NCI-H446 (cell line): ENCODE measurements at regions not wholly inside any gene's neighbourhood (a gene's known extent, or its start where the extent isn't known, plus 50 kb on each side); places are given as distances from the start of the nearest gene placed in this dataset.
"Not testable (repeated sequence)": the region's sequence is repeated elsewhere in the genome, so short reads cannot be mapped to it uniquely, and the experiment has no call there.

Experiments used
- DNase-seq, 2 experiments: peaks; one replicate each; lab custom pipeline; 2025; lab: John Stamatoyannopoulos, UW

GRCh38 chr17:70447588-70447987, 278.3 kb downstream of the KCNJ2 start:
- DNase-seq, result peak in 1 of 2 experiments; percentile 8

- not testable (repeated sequence) for DNase-seq
Measured at GRCh38 chr17:70453075-70453474, 283.7 kb downstream of the KCNJ2 start.

DNA sequence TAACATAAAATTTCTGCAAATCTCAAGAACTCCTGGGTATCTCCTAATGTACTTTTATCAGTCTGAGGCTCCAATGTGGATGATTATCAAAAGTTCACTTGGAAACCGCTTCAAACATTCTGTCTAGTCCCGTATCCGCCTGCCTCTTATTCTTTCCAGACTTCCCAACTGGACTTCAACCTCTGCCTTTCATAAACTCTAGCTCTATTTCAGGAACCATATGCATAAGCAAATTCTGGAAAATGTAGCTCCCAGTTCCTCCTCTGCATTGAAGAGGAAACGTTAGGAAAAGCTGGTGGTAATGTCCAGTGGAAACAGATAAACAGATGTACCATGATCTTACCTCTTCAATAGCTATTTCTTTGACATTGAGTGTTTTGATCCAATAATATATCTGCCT, 285.0 kb downstream of the KCNJ2 start:
- no peak for DNase-seq

DNA sequence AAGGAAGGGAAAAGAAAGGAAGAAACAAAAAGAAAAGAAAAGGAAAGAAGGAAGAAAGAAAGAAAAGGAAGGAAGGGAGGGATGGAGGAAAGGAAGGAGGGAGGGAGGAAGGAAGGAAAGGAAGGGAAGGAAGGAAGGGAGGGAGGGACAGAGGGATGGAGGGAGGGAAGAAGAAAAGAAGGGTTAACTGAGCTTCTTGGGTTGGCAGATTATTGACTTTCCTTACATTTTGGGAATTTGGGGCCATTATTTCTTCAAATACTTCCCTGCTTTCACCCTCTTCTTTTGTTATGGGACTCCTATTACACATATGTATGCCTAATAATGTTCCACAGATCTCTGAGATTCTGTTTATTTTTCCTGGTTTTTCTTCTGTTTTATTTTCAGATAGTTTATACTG, 285.6 kb downstream of the KCNJ2 start:
- no peak for DNase-seq

- no peak for DNase-seq
Measured at GRCh38 chr17:70464995-70465394, 295.7 kb downstream of the KCNJ2 start.

GRCh38 chr17:70468661-70469060, 299.3 kb downstream of the KCNJ2 start:
- DNase-seq, result no peak

GRCh38 chr17:70473049-70473448, 303.7 kb downstream of the KCNJ2 start:
- DNase-seq, result no peak

DNA sequence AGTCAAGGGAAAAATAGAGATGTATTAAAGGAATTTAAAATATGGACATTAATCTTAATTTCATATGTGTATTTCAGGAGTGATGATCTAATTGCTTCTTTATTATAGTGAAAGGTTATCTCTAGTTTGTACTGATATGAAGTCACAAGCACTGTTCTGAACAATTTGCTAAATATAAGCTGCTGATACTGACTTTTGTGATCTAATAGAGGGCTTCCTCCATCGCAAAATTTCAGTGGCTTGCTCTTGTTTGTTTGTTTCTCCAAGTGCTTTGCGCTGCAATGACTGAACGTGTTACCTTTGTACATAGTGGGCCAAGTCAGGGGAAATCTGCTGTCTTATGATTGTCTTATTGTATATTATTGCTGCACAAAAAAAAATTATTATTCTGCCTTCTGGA, 307.0 kb downstream of the KCNJ2 start:
- DNase-seq, result no peak

- DNase-seq, result no peak
Measured at GRCh38 chr17:70478902-70479301, 309.6 kb downstream of the KCNJ2 start.

DNA sequence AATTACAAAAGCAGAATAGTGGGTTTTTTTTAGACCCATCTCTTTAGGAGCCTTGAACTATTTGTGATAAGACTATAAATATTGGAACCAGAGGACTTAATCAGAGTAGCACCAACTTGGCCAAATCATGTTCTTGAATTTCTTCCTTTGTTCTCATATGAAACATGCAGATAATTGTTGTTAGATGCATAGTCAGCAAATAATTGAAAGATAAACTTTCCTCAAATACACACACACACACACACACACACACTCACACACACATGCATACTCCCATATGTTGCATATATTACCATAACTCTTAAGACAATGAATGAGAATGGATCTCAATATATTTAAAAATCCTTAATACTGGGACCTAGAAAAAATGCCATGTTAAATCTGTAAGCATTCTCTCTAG, 310.4 kb downstream of the KCNJ2 start:
- DNase-seq, result no peak

- no peak for DNase-seq
Measured at GRCh38 chr17:70483624-70484023, 314.3 kb downstream of the KCNJ2 start.

DNA sequence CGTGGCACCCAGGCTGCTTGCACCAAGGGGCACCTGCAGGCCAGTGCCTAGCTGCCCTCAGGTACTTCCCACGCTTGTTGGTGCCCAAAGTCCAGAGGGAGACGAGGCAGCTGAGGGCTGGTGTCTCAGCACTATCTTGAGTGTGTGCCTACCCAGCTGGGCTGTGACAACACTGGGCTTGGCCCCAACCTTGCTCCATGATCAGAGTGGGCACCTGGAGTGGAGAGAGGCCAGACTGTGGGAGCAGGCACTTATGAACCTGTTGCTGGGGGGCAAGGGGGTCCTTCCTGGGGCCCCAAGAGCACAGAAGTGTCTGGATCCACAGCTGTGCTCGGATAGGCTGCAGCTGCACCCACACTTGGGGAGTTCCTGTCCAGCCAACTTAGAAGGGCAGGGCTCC, 314.7 kb downstream of the KCNJ2 start:
- no peak for DNase-seq

- DNase-seq, result no peak
Measured at GRCh38 chr17:70484496-70484895, 315.2 kb downstream of the KCNJ2 start.

GRCh38 chr17:70492368-70492767, 323.0 kb downstream of the KCNJ2 start:
- no peak for DNase-seq

DNA sequence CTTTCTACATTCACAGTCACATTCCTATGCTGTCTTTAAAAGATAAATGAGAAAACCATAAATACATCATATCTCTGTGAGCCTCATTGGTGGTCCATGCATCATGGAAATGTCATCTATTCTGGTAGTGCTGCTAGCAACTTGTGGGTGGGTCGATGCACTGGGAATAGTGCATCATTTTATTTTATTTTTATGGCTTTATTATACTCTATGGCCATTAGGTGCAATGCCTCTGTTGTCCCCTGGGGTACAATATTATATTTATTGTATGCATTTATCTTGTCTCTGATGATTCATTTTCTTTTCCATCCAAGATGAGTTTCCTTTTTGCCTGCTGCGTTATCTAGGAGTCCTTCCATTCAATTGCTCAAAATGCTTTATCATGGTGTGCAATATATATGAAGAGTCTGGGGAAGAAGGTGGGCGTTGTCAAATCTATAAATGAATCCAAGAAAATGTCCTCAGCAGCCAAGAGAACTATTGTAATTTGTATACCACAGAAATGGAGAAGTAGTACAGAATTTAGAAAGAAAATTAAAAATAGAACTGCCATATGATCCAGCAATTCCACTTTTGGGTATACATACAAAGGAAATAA, 324.0 kb downstream of the KCNJ2 start:
- DNase-seq, result no peak

- no peak for DNase-seq
Measured at GRCh38 chr17:70498631-70499030, 329.3 kb downstream of the KCNJ2 start.

- DNase-seq, result no peak
Measured at GRCh38 chr17:70499067-70499786, 329.9 kb downstream of the KCNJ2 start.

DNA sequence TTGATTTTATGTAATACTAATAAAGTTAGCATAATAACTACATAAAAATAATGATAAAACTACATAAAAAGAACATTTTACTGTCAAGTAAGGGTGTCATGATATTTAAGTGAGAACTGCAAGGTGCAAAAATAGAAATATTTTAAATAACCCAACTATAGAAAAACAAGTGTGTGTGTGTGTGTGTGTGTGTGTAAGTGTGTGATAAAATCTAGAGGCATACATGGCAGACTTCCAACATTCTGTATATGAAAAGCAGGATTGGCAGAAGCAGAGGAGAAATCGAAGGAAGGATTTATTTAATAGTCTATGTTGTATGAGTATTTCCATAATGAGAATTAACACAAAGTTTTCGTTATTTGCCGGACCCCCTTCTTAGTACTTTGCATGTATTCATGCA, 334.1 kb downstream of the KCNJ2 start:
- DNase-seq, result no peak

DNA sequence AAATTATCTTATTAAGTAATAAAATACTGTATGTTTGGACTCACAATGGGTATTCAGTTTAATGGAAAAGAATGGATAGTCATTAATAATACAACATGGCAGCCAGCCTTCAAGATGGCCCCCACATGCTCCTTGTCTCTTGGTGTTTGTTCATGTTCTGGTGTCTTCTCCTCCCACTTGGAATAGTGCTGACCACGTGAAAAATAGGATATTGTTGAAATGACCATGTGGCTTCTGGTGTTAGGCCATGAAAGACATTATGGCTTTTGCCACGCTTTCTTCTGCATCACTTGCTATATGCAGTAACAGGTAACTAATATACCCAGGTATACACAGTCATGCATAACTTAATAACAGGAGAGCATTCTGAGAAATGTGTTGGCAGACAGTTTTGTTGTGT, 341.0 kb downstream of the KCNJ2 start:
- no peak for DNase-seq

- DNase-seq, result no peak
Measured at GRCh38 chr17:70517816-70518215, 348.5 kb downstream of the KCNJ2 start.

- DNase-seq, result no peak
Measured at GRCh38 chr17:70519300-70519699, 350.0 kb downstream of the KCNJ2 start.

GRCh38 chr17:70520447-70520846, 351.1 kb downstream of the KCNJ2 start:
- DNase-seq, result no peak

GRCh38 chr17:70520956-70521355, 351.6 kb downstream of the KCNJ2 start:
- DNase-seq, result no peak

GRCh38 chr17:70521821-70522256, 352.5 kb downstream of the KCNJ2 start:
- DNase-seq, result peak; percentile 21 to 72
